GM21447 (cell line): ENCODE measurements at regions not wholly inside any gene's neighbourhood (a gene's known extent, or its start where the extent isn't known, plus 50 kb on each side); places are given as distances from the start of the nearest gene placed in this dataset.

Experiments used
- ATAC-seq: cut with Tn5 transposase; IDR thresholded peaks from one replicate; pipeline ENCODE4 v1.9.1; 2021; ENCODE audit not compliant: unreplicated experiment

DNA sequence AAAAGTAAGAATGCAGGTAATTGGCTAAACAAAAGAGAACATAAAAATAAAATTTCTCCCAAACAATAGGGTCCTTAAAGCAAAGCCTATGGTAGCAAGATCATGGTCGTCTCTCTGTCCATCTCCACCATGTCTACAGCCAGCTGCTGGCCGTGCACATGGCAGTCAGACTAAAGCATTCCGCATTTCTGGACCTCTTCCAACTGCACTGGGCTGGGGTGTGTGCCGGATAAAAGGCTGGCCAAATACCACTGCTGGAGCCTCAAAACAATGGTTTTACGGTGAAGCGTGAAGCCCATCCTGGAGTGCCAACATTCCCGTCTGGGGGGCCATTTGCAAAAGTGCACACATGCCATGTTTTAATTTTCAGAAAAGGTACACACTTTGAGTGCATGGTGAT lies 74.8 kb upstream of the PIEZO2 start:
- ATAC-seq: no peak

DNA sequence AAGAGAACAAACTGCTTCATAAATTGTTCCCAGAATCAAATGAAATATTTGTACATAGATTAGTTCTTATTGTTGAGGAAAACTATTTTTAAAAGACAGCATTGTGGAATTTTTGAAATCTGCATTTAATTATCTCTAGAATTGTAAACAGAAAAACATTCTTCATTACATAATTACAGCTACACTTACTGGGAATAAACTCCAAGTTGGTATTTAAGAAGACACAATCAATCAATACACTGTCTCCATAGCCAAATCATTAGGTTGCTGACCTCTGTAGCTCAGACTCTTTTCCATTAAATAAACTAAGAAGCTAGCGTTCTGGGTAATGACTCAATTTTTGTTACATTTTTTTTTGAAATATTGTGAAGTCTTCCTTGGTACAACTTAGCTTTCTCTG lies 70.2 kb upstream of the PIEZO2 start:
- ATAC-seq: no peak

DNA sequence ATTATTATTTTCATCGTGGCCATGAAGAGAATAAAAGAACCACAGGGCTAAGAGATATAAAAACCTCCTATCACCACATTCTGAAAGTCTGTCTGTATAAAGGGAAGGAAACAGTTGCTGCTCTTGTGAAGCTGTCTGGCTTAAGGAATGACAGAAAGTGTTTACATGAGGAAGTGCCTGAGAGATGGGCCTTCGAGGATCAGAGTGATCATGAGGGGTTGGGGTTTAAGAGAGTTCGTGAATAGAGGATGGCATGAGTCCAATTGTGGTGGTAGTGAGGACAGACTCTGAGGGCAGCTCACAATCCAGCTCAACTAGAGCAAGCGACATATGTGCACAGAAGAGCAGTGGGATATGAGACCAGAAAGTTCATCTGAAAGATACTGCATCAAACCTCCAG lies 65.8 kb upstream of the PIEZO2 start:
- ATAC-seq: no peak

DNA sequence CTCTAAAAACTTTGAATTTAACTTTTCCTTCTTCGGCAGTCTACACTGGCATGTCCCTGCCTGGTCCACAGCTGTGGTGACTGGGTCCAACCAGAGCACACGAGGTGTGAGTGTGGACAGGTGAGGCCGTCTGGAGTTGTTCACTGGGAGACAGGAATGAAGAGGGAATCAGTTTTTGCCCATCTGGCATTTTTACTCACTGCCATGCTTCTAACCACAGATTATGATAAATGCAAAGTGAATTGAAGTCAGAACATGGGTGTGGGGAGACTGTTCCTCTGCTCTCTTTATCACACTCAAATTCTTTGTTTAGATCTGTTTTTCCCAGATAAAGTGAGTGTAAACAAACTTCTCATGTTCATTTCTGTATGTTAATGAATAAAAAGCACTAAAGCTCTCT lies 54.7 kb upstream of the PIEZO2 start:
- ATAC-seq: no peak

DNA sequence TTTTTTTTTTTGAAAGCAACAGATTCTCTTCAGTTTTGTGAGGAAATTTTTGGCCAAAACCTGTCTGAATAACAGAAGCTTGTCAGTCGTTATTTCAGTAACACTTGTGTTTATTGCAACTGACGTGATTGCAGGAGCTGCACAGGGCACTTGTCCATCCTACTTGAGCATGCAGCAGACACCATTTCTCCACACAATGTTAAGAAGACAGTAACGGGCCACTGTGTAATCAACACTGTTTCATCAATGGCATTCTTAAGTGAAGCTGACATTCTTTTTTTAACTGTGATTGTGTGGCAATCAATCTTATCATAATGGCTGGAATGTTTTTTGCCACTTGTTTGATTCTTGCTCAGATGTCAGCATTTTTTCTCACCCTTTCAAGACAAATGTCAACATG lies 50.1 kb upstream of the PIEZO2 start:
- ATAC-seq: no peak
